Nephron progenitor cell (in vitro differentiated cells): ENCODE measurements at regions not wholly inside any gene's neighbourhood (a gene's known extent, or its start where the extent isn't known, plus 50 kb on each side); places are given as distances from the start of the nearest gene placed in this dataset.
"Not testable (repeated sequence)": the region's sequence is repeated elsewhere in the genome, so short reads cannot be mapped to it uniquely, and the experiment has no call there.

Experiments
- DNase-seq: peaks from one replicate; pipeline ENCODE4 v3.0.0; 2021
- H3K27ac Mint-ChIP-seq: 2 replicates; pipeline ENCODE4 v1.8.0; 2021; ENCODE audit warnings: mild to moderate bottlenecking, moderate library complexity, mixed read lengths
- H3K27me3 Mint-ChIP-seq: 2 replicates; pipeline ENCODE4 v1.8.0; 2021; ENCODE audit warnings: mild to moderate bottlenecking, low read depth, mixed read lengths; ENCODE audit not compliant: poor library complexity
- H3K36me3 Mint-ChIP-seq: 2 replicates; pipeline ENCODE4 v1.8.0; 2021; ENCODE audit warnings: low read depth, mixed read lengths
- H3K4me1 Mint-ChIP-seq: 2 replicates; pipeline ENCODE4 v1.8.0; 2021; ENCODE audit warnings: mixed read lengths
- H3K4me3 Mint-ChIP-seq: 2 replicates; pipeline ENCODE4 v1.8.0; 2021; ENCODE audit warnings: mild to moderate bottlenecking, moderate library complexity, mixed read lengths
- H3K9me3 Mint-ChIP-seq: 2 replicates; pipeline ENCODE4 v1.8.0; 2021; ENCODE audit warnings: mild to moderate bottlenecking, moderate library complexity, mixed read lengths
- CTCF ChIP-seq: fragments of 200-600 bp; sonication (generic); IDR thresholded peaks from 2 replicates; pipeline ENCODE4 v1.5.0; 2021; ENCODE audit warnings: antibody characterized with exemption

DNA sequence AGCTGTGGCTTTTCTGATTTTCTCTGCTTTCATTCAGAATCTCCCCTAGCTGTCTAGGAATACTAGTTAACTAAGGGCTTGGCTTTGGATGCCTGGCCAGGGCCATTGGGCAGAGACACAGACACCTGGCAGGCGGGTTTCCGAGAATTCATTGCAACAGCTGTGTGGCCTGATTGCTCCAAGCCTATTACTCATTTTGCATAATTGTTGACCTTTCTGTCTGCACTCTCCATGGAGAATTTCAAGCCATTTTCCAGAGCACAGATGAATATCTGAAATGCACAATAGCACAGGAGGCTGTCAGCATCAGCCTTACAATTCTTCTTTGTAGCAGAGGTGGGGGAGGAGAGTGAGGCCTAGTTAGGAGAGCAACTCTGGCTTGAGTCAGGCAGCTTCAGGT, 310.5 kb downstream of the DMAC1 start:
- no peak for TF ChIP-seq CTCF
- H3K4me1 Mint-ChIP-seq, result peaks cover 13% of the 10 kb centered on the region
- no peak for DNase-seq
- no peak overlapping the region for H3K27ac Mint-ChIP-seq
- H3K27me3 Mint-ChIP-seq, result peaks cover 11% of the 10 kb centered on the region
- no peaks in the 10 kb centered on the region for H3K36me3 Mint-ChIP-seq
- no peak overlapping the region for H3K4me3 Mint-ChIP-seq
- peaks cover 4% of the 10 kb centered on the region for H3K9me3 Mint-ChIP-seq

GRCh38 chr9:7484014-7484413, 315.6 kb downstream of the DMAC1 start:
- not testable (repeated sequence) for H3K4me3 Mint-ChIP-seq, H3K36me3 Mint-ChIP-seq, H3K27ac Mint-ChIP-seq, H3K4me1 Mint-ChIP-seq, DNase-seq
- H3K27me3 Mint-ChIP-seq, result peaks cover 15% of the 10 kb centered on the region
- peaks cover 10% of the 10 kb centered on the region for H3K9me3 Mint-ChIP-seq

DNA sequence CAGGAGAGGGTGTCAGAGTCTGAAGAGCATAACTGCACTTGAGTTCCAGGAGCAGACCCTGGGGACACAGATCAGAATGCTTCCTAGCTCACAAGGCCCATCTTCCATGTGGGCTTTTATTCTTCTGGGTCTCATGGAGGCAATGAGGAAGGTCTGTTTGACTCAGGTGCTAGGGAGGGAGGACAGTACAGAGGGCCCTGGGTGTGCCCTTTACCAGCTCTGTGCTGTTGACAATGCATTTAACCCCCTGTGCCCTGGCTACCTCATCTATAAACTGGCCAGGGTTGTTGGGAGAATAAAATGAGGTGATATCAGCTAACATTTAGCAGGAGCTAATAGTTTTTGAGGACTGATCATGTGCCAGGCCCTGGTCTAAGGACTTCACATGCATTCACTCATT, 318.0 kb downstream of the DMAC1 start:
- H3K4me1 Mint-ChIP-seq, result no peaks in the 10 kb centered on the region
- TF ChIP-seq CTCF, result no peak
- H3K4me3 Mint-ChIP-seq, result no peak overlapping the region
- H3K36me3 Mint-ChIP-seq, result no peaks in the 10 kb centered on the region
- H3K9me3 Mint-ChIP-seq, result peaks cover 10% of the 10 kb centered on the region
- no peak for DNase-seq
- no peak overlapping the region for H3K27ac Mint-ChIP-seq
- H3K27me3 Mint-ChIP-seq, result peaks cover 7% of the 10 kb centered on the region

DNA sequence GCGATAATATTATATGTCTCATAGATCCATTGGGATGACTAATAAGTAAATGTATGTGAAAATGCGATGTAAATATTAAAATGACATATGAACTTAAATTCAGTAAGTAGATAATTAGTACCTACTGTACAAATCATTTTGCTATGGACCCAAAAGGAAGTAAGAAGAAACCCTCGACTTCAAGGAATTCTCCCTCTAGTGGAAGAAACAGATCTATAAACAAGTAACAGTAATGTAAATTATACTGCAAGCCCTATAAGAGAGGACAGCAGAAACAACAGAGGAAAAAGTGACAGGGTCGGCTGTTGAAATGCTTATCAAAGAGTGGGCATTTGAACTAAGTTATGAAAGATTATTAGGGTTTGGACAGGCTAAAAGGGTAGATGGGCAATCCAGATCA, 320.3 kb downstream of the DMAC1 start:
- TF ChIP-seq CTCF, result no peak
- Mint-ChIP-seq H3K4me3 (no peak overlapping the region), H3K27me3 (peaks cover 10% of the 10 kb centered on the region), H3K27ac (no peak overlapping the region), H3K9me3 (peaks cover 10% of the 10 kb centered on the region), H3K4me1 (no peaks in the 10 kb centered on the region), H3K36me3 (no peaks in the 10 kb centered on the region)
- no peak for DNase-seq

GRCh38 chr9:7478646-7479045, 320.9 kb downstream of the DMAC1 start:
- H3K27me3 Mint-ChIP-seq, result peaks cover 10% of the 10 kb centered on the region
- no peak for DNase-seq
- H3K4me3 Mint-ChIP-seq, result no peak overlapping the region
- TF ChIP-seq CTCF, result no peak
- H3K9me3 Mint-ChIP-seq, result peaks cover 8% of the 10 kb centered on the region
- H3K36me3 Mint-ChIP-seq, result no peaks in the 10 kb centered on the region
- no peaks in the 10 kb centered on the region for H3K4me1 Mint-ChIP-seq
- H3K27ac Mint-ChIP-seq, result no peak overlapping the region

- no peak for DNase-seq
- H3K36me3 Mint-ChIP-seq, result no peaks in the 10 kb centered on the region
- no peak for TF ChIP-seq CTCF
- H3K4me3 Mint-ChIP-seq, result no peak overlapping the region
- peaks cover 7% of the 10 kb centered on the region for H3K4me1 Mint-ChIP-seq
- H3K9me3 Mint-ChIP-seq, result no peaks in the 10 kb centered on the region
- no peak overlapping the region for H3K27ac Mint-ChIP-seq
- no peaks in the 10 kb centered on the region for H3K27me3 Mint-ChIP-seq
These were observed 332.4 kb downstream of the DMAC1 start for GRCh38 chr9:7467186-7467585.
